Hepatocyte (in vitro differentiated cells): ENCODE measurements at regions not wholly inside any gene's neighbourhood (a gene's known extent, or its start where the extent isn't known, plus 50 kb on each side); places are given as distances from the start of the nearest gene placed in this dataset.

ENCODE experiments used
- CTCF ChIP-seq: fragments of 200-600 bp; sonication (generic); IDR thresholded peaks from 2 replicates; pipeline ENCODE4 v1.5.1; 2016; ENCODE audit warnings: antibody characterized with exemption, mild to moderate bottlenecking; ENCODE audit not compliant: poor library complexity
- EZH2 ChIP-seq: fragments of 200-600 bp; sonication (generic); IDR thresholded peaks from 2 replicates; pipeline ENCODE4 v1.6.1; 2016; ENCODE audit warnings: antibody characterized with exemption, mild to moderate bottlenecking, borderline replicate concordance
- EZH2phosphoT487 ChIP-seq: fragments of 200-600 bp; sonication (generic); IDR thresholded peaks from one replicate; pipeline ENCODE4 v1.6.1; 2018; ENCODE audit warnings: antibody characterized with exemption, mild to moderate bottlenecking, low read depth, moderate library complexity; ENCODE audit not compliant: unreplicated experiment, severe bottlenecking

DNA sequence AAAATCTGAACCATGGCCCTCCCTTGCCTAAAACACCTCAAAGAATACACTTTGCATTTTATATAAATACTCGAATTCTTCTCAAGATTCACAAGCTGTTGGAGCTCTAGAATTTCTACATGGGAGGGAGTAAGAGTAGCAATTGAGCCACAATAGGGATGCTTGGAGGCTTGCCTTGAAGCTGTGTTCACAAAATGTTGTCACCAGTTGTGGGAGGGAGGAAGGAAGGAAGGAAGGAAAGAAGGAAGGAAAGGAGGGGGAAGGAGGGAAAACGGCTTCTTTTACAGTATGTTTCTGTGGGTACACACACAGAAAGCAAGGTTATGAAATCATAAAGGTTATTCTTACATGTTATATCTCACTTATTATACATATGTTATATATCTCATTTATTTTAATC, 128.6 kb upstream of the PEG3 start:
- TF ChIP-seq EZH2 (no peak), CTCF (no peak), EZH2phosphoT487 (no peak)
